Amygdala (tissue), 56 donors: ENCODE measurements at regions not wholly inside any gene's neighbourhood (a gene's known extent, or its start where the extent isn't known, plus 50 kb on each side); places are given as distances from the start of the nearest gene placed in this dataset.

Source experiments
- DNase-seq, 56 donors: peaks; one replicate each; lab custom pipeline; 2025; lab: John Stamatoyannopoulos, UW

- peak in 1 of 56 donors; percentile 7 for DNase-seq
Observed at GRCh38 chr1:76759950-76760349, 107.3 kb upstream of the ST6GALNAC5 start.

- no peak for DNase-seq
Observed at GRCh38 chr1:76763738-76764137, 103.5 kb upstream of the ST6GALNAC5 start.

- DNase-seq = peak in 21 of 56 donors; percentile 3 to 53 (median 12)
Observed at GRCh38 chr1:76764638-76765454, 102.4 kb upstream of the ST6GALNAC5 start.

- DNase-seq = no peak
Observed at GRCh38 chr1:76766381-76766780, 100.9 kb upstream of the ST6GALNAC5 start.

GRCh38 chr1:76769911-76770310, 97.4 kb upstream of the ST6GALNAC5 start:
- DNase-seq = no peak

GRCh38 chr1:76770979-76771378, 96.3 kb upstream of the ST6GALNAC5 start:
- DNase-seq = peak in 30 of 56 donors; percentile 1 to 62 (median 18)

GRCh38 chr1:76781447-76781846, 85.8 kb upstream of the ST6GALNAC5 start:
- DNase-seq = no peak

GRCh38 chr1:76782809-76783208, 84.5 kb upstream of the ST6GALNAC5 start:
- no peak for DNase-seq

- DNase-seq = no peak
Observed at GRCh38 chr1:76784502-76784901, 82.8 kb upstream of the ST6GALNAC5 start.

GRCh38 chr1:76786222-76786621, 81.1 kb upstream of the ST6GALNAC5 start:
- DNase-seq = no peak

GRCh38 chr1:76793594-76793993, 73.7 kb upstream of the ST6GALNAC5 start:
- DNase-seq = no peak

- no peak for DNase-seq
Observed at GRCh38 chr1:76799700-76800099, 67.6 kb upstream of the ST6GALNAC5 start.

- DNase-seq = no peak
Observed at GRCh38 chr1:76802094-76802493, 65.2 kb upstream of the ST6GALNAC5 start.

GRCh38 chr1:76807543-76808260, 59.6 kb upstream of the ST6GALNAC5 start:
- DNase-seq = no peak
